GM12878 (cell line): ENCODE measurements at regions not wholly inside any gene's neighbourhood (a gene's known extent, or its start where the extent isn't known, plus 50 kb on each side); places are given as distances from the start of the nearest gene placed in this dataset.

Experiments
- ATAC-seq: fragments of 200-7000 bp; cut with Tn5 transposase; 3 replicates; pipeline ENCODE4 v1.9.1; 2020; ENCODE audit warnings: mild to moderate bottlenecking, moderate library complexity
- BruUV-seq: library from RNA; stranded (reverse); fragments of 400-500 nt; replicated peaks from 2 replicates; lab custom pipeline; 2021; lab: Mats Ljungman, UMichigan
- CTCF ChIA-PET: fragments of 300-600 bp; sonication (Branson Sonifier 250); formaldehyde crosslinking; extraction: SDS; loops from one replicate; lab custom pipeline; 2021; ENCODE audit warnings: inconsistent platforms; lab: Yijun Ruan, JAX
- POLR2A ChIA-PET: fragments of 350-600 bp; formaldehyde crosslinking; extraction: SDS; loops from one replicate; lab custom pipeline; 2021; ENCODE audit warnings: inconsistent platforms; lab: Charles Lee
- RAD21 ChIA-PET: fragments of 300-600 bp; sonication (Branson Sonifier 250); formaldehyde crosslinking; loops from one replicate; lab custom pipeline; 2023; ENCODE audit warnings: antibody characterized with exemption; ENCODE audit not compliant: unreplicated experiment; lab: Charles Lee
- SMC1A ChIA-PET: fragments of 300-600 bp; sonication (Branson Sonifier 250); formaldehyde crosslinking; loops from one replicate; lab custom pipeline; 2023; ENCODE audit not compliant: unreplicated experiment, uncharacterized antibody; lab: Charles Lee
- DNase-seq: peaks from one replicate; pipeline ENCODE4 v3.0.0-alpha.2; 2011; ENCODE audit warnings: low read depth, low spot score
- FAIRE-seq: peaks from 3 replicates; lab custom pipeline; 2011; peaks lifted over from hg19 to GRCh38; lab: Jason Lieb, UNC
- H2AFZ ChIP-seq: 2 replicates; pipeline ENCODE4 v1.6.0; 2011; ENCODE audit warnings: low read depth, low read length, control low read depth; ENCODE audit not compliant: control insufficient read depth
- H3K27ac ChIP-seq: 2 replicates; pipeline ENCODE4 v1.5.1; 2011; ENCODE audit warnings: control low read depth; ENCODE audit not compliant: control insufficient read depth, insufficient read depth
- H3K27me3 ChIP-seq, 2 experiments: replicated peaks in 1 of 2; 2 replicates each; pipeline versions ENCODE4 v1.6.0 to v1.6.1; 2011; ENCODE audit warnings: low read length in 1 of 2; ENCODE audit not compliant: control insufficient read depth in 2 of 2, insufficient read depth in 2 of 2
- H3K36me3 ChIP-seq, 2 experiments: 2 replicates each; pipeline ENCODE4 v1.5.1; 2011; ENCODE audit warnings: low read length in 1 of 2; ENCODE audit not compliant: control insufficient read depth in 2 of 2, insufficient read depth in 2 of 2
- H3K4me1 ChIP-seq: 2 replicates; pipeline ENCODE4 v1.6.1; 2011; ENCODE audit warnings: mild to moderate bottlenecking, low read length, moderate library complexity, mixed read lengths; ENCODE audit not compliant: control insufficient read depth, insufficient read depth
- H3K4me2 ChIP-seq: 2 replicates; pipeline ENCODE4 v1.6.0; 2011; ENCODE audit warnings: control low read depth; ENCODE audit not compliant: control insufficient read depth, insufficient read depth
- H3K4me3 ChIP-seq: fragments of 200-600 bp; sonication (generic); 2 replicates; pipeline ENCODE4 v1.5.1; 2016
- H3K79me2 ChIP-seq: 2 replicates; pipeline ENCODE4 v1.6.0; 2011; ENCODE audit warnings: low read length; ENCODE audit not compliant: control insufficient read depth, insufficient read depth
- H3K9ac ChIP-seq: 2 replicates; pipeline ENCODE4 v1.8.0; 2011; ENCODE audit warnings: low read length, control low read depth, mixed read lengths; ENCODE audit not compliant: control insufficient read depth, insufficient read depth
- H3K9me3 ChIP-seq: replicated peaks from 3 replicates; pipeline ENCODE4 v1.5.1; 2011; ENCODE audit warnings: mild to moderate bottlenecking, low read length; ENCODE audit not compliant: control insufficient read depth, insufficient read depth
- H4K20me1 ChIP-seq: 2 replicates; pipeline ENCODE4 v1.6.0; 2011; ENCODE audit not compliant: control insufficient read depth, insufficient read depth
- BRCA1 ChIP-seq: IDR thresholded peaks from 2 replicates; pipeline ENCODE4 v1.6.1; 2011; ENCODE audit warnings: low read depth, low read length, improper control_type of control experiment
- CBFB ChIP-seq: IDR thresholded peaks from 2 replicates; pipeline ENCODE4 v1.6.1; 2016; ENCODE audit warnings: antibody characterized with exemption, low read depth
- CHD2 ChIP-seq: IDR thresholded peaks from 2 replicates; pipeline ENCODE4 v1.6.1; 2011; ENCODE audit warnings: low read depth, low read length, improper control_type of control experiment, borderline replicate concordance
- EP300 ChIP-seq, 2 experiments: fragments of 150-350 bp in 1 of 2; IDR thresholded peaks; 2 replicates each; pipeline ENCODE4 v1.6.1; 2011 to 2012; ENCODE audit warnings: low read depth in 2 of 2, low read length in 2 of 2, borderline replicate concordance in 1 of 2, improper control_type of control experiment in 1 of 2, inconsistent platforms in 1 of 2; ENCODE audit not compliant: control insufficient read depth in 1 of 2
- NFIC ChIP-seq: IDR thresholded peaks from 2 replicates; pipeline ENCODE4 v1.6.1; 2012; ENCODE audit warnings: low read depth, mild to moderate bottlenecking, inconsistent platforms, low read length, moderate library complexity
- NFYA ChIP-seq: IDR thresholded peaks from 2 replicates; pipeline ENCODE4 v1.6.1; 2011; ENCODE audit warnings: low read depth, mild to moderate bottlenecking, low read length, improper control_type of control experiment, borderline replicate concordance
- NRF1 ChIP-seq: conservative IDR thresholded peaks from 2 replicates; pipeline ENCODE4 v1.6.1; 2011; ENCODE audit warnings: mild to moderate bottlenecking, low read depth, low read length, improper control_type of control experiment
- SIX5 ChIP-seq: IDR thresholded peaks from 2 replicates; pipeline ENCODE4 v1.6.1; 2011; ENCODE audit warnings: mild to moderate bottlenecking, low read depth, low read length, moderate library complexity; ENCODE audit not compliant: severe bottlenecking
- SMAD5 ChIP-seq: IDR thresholded peaks from 2 replicates; pipeline ENCODE4 v1.6.1; 2016; ENCODE audit warnings: antibody characterized with exemption, low read depth
- SMC3 ChIP-seq: IDR thresholded peaks from 2 replicates; pipeline ENCODE4 v1.6.1; 2011; ENCODE audit warnings: low read length, improper control_type of control experiment, borderline replicate concordance
- SP1 ChIP-seq: IDR thresholded peaks from one replicate; pipeline ENCODE4 v1.6.1; 2011; ENCODE audit warnings: low read depth, low read length
- ZNF207 ChIP-seq: fragments of 450-650 bp; IDR thresholded peaks from 2 replicates; pipeline ENCODE4 v1.6.1; 2014; ENCODE audit warnings: antibody characterized with exemption, mild to moderate bottlenecking, borderline replicate concordance
- WGBS: methylation state at CpG from one replicate; pipeline ENCODE4 v1.1.6; 2016; ENCODE audit warnings: low lambda C conversion rate; ENCODE audit not compliant: insufficient replicate concordance, insufficient coverage; ENCODE audit errors: missing lambda C conversion rate; 5-methylcytosine and 5-hydroxymethylcytosine counted together
- in situ Hi-C: fragments of 300-500 bp; cut with MboI; formaldehyde crosslinking; loops from 9 replicates; pipeline ENCODE4 v1.14.3; 2018; ENCODE audit warnings: mixed read lengths
- intact Hi-C: fragments of 100-400 bp; cut with micrococcal nuclease; formaldehyde crosslinking; loops from one replicate; pipeline ENCODE4 v1.14.2; 2022; ENCODE audit not compliant: unreplicated experiment
- TF ChIP-seq, protein P1 (sequence below): fragments of 450-650 bp; IDR thresholded peaks from 2 replicates; pipeline ENCODE4 v1.6.1; 2018; ENCODE audit warnings: mild to moderate bottlenecking, low read depth, moderate library complexity; ENCODE audit not compliant: partially characterized antibody
- TF ChIP-seq, protein P2 (sequence below): IDR thresholded peaks from 2 replicates; pipeline ENCODE4 v1.6.1; 2011; ENCODE audit warnings: borderline replicate concordance, low read depth, mild to moderate bottlenecking, moderate library complexity, low read length; ENCODE audit not compliant: insufficient read depth, poor library complexity, severe bottlenecking
- TF ChIP-seq, protein P3 (sequence below): fragments of 450-650 bp; IDR thresholded peaks from 2 replicates; pipeline ENCODE4 v1.6.1; 2016; ENCODE audit warnings: mild to moderate bottlenecking

DNA sequence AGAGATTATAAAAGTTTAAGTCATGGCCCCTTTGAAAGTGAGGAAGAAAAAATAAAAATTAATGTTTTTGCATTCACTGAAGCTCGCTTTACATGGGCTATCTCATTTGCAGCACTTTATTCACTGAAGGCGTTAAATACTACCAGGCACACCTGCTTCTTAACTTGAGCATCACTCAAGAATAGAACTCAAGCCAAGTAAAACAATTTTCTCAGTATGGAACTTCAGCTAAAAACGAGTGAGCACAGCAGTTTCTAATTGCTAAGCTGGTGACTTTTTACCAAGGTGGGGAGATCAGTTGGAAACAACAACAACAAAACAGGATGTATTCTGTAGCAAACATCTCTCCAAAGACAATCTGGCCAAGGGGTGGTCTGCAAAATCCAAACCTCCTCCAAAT is 405.6 kb downstream of the RAB38 start (continued):
- TF ChIP-seq, protein P1, sequence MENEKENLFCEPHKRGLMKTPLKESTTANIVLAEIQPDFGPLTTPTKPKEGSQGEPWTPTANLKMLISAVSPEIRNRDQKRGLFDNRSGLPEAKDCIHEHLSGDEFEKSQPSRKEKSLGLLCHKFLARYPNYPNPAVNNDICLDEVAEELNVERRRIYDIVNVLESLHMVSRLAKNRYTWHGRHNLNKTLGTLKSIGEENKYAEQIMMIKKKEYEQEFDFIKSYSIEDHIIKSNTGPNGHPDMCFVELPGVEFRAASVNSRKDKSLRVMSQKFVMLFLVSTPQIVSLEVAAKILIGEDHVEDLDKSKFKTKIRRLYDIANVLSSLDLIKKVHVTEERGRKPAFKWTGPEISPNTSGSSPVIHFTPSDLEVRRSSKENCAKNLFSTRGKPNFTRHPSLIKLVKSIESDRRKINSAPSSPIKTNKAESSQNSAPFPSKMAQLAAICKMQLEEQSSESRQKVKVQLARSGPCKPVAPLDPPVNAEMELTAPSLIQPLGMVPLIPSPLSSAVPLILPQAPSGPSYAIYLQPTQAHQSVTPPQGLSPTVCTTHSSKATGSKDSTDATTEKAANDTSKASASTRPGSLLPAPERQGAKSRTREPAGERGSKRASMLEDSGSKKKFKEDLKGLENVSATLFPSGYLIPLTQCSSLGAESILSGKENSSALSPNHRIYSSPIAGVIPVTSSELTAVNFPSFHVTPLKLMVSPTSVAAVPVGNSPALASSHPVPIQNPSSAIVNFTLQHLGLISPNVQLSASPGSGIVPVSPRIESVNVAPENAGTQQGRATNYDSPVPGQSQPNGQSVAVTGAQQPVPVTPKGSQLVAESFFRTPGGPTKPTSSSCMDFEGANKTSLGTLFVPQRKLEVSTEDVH = no peak
- TF ChIP-seq, protein P2, sequence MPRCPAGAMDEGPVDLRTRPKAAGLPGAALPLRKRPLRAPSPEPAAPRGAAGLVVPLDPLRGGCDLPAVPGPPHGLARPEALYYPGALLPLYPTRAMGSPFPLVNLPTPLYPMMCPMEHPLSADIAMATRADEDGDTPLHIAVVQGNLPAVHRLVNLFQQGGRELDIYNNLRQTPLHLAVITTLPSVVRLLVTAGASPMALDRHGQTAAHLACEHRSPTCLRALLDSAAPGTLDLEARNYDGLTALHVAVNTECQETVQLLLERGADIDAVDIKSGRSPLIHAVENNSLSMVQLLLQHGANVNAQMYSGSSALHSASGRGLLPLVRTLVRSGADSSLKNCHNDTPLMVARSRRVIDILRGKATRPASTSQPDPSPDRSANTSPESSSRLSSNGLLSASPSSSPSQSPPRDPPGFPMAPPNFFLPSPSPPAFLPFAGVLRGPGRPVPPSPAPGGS = no peak
- TF ChIP-seq SMAD5 = no peak

GRCh38 chr11:87767615-87768014 is 407.6 kb downstream of the RAB38 start:
- no peak overlapping the region for H3K4me2 ChIP-seq
- no TSS peak for BruUV-seq
- POLR2A ChIA-PET = no interaction called here
- SMC1A ChIA-PET = interaction anchor here (0.6 kb wide), 1 partner anchor 513 kb away, joined by 3 read pairs; no protein-coding TSS in a partner anchor
- H3K27ac ChIP-seq = no peak overlapping the region
- FAIRE-seq = no peak
- ATAC-seq = no peak
- CTCF ChIA-PET = no interaction called here
- no peak for DNase-seq
- no peak overlapping the region for H2AFZ ChIP-seq
- intact Hi-C loops = no loop called here
- no peaks in the 10 kb centered on the region for H3K4me1 ChIP-seq
- in situ Hi-C loops = no loop called here
- RAD21 ChIA-PET = no interaction called here
- H3K9ac ChIP-seq = no peak overlapping the region
- no peaks in the 10 kb centered on the region for H4K20me1 ChIP-seq
- no peak overlapping the region for H3K4me3 ChIP-seq
- H3K36me3 ChIP-seq = no peaks in the 10 kb centered on the region
- 36% methylated on average over 4 of the region's 4 CpGs for WGBS
- peaks cover 0 to 4% of the 10 kb centered on the region in 2 experiments; a peak in 1 of 4 replicates for H3K27me3 ChIP-seq
- no peaks in the 10 kb centered on the region for H3K9me3 ChIP-seq
- no peaks in the 10 kb centered on the region for H3K79me2 ChIP-seq
- no peak for TF ChIP-seq NRF1
- TF ChIP-seq, protein P3, sequence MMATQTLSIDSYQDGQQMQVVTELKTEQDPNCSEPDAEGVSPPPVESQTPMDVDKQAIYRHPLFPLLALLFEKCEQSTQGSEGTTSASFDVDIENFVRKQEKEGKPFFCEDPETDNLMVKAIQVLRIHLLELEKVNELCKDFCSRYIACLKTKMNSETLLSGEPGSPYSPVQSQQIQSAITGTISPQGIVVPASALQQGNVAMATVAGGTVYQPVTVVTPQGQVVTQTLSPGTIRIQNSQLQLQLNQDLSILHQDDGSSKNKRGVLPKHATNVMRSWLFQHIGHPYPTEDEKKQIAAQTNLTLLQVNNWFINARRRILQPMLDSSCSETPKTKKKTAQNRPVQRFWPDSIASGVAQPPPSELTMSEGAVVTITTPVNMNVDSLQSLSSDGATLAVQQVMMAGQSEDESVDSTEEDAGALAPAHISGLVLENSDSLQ = no peak
- TF ChIP-seq, protein P1 = no peak
- TF ChIP-seq EP300 (IDR thresholded peaks at IDR 0.05; ENCODE audit: borderline replicate concordance in 1 of 2, control insufficient read depth in 1 of 2, low read depth in 2 of 2, low read length in 2 of 2) = no peak
- TF ChIP-seq SIX5 = no peak
- no peak for TF ChIP-seq CHD2
- no peak for TF ChIP-seq CBFB
- TF ChIP-seq SP1 = no peak
- TF ChIP-seq NFYA = no peak
- no peak for TF ChIP-seq SMC3
- no peak for TF ChIP-seq BRCA1
- TF ChIP-seq ZNF207 = no peak
- TF ChIP-seq NFIC = no peak
